HCT116 (cell line): ENCODE measurements at regions not wholly inside any gene's neighbourhood (a gene's known extent, or its start where the extent isn't known, plus 50 kb on each side); places are given as distances from the start of the nearest gene placed in this dataset.

Experiments
- ATAC-seq: fragments of 200-7000 bp; cut with Tn5 transposase; 2 replicates; pipeline ENCODE4 v1.9.1; 2020; ENCODE audit warnings: mild to moderate bottlenecking, moderate library complexity
- BruUV-seq: library from RNA; stranded (reverse); fragments of 400-500 nt; replicated peaks from 2 replicates; lab custom pipeline; 2021; lab: Mats Ljungman, UMichigan
- CTCF ChIA-PET: fragments of 300-600 bp; sonication (Branson Sonifier 250); formaldehyde crosslinking; loops from one replicate; lab custom pipeline; 2021; ENCODE audit warnings: antibody characterized with exemption; lab: Charles Lee
- POLR2A ChIA-PET: fragments of 300-600, 350-600 bp; sonication (Branson Sonifier 250); formaldehyde crosslinking; loops from one replicate; lab custom pipeline; 2021; ENCODE audit warnings: antibody characterized with exemption; lab: Charles Lee
- RAD21 ChIA-PET, 2 experiments: fragments of 300-600 bp; sonication (Branson Sonifier 250); formaldehyde crosslinking; loops; one replicate each; lab custom pipeline; 2023; ENCODE audit warnings: low total read pairs in 2 of 2; ENCODE audit not compliant: uncharacterized antibody in 2 of 2, unreplicated experiment in 2 of 2, low non-redundant PET in 1 of 2; lab: Charles Lee
- DNase-seq: peaks from one replicate; pipeline ENCODE4 v3.0.0-alpha.2; 2010; ENCODE audit warnings: low read depth, low spot score
- H2AFZ ChIP-seq: fragments of 200-600 bp; shearing (Covaris generic), sonication (generic); 2 replicates; pipeline ENCODE4 v1.6.1; 2017; ENCODE audit warnings: low read depth, mixed run types, mixed read lengths, antibody characterized with exemption, low read length; ENCODE audit not compliant: poor library complexity, severe bottlenecking
- H3K27ac ChIP-seq: 2 replicates; pipeline ENCODE4 v1.5.1; 2012; ENCODE audit warnings: low read depth, low read length
- H3K27me3 ChIP-seq: fragments of 200-600 bp; sonication (generic); 2 replicates; pipeline ENCODE4 v1.6.1; 2016; ENCODE audit warnings: mixed run types, low read length, mixed read lengths; ENCODE audit not compliant: insufficient read depth
- H3K36me3 ChIP-seq, 2 experiments: fragments of 200-500 bp in 1 of 2; fragments of 200-600 bp in 1 of 2; sonication (Bioruptor generic) in 1 of 2; sonication (generic) in 1 of 2; 2 replicates each; pipeline versions ENCODE4 v1.5.1 to v1.6.1; 2014 to 2016; ENCODE audit warnings: low read length in 2 of 2, inconsistent platforms in 1 of 2, mixed read lengths in 1 of 2, mixed run types in 1 of 2; ENCODE audit not compliant: insufficient read depth in 2 of 2, control insufficient read depth in 1 of 2
- H3K4me1 ChIP-seq, 2 experiments: fragments of 200-600 bp in 1 of 2; sonication (generic) in 1 of 2; 2 replicates each; pipeline versions ENCODE4 v1.5.1 to v1.6.1; 2012 to 2017; ENCODE audit warnings: low read length in 2 of 2, inconsistent platforms in 1 of 2, mild to moderate bottlenecking in 1 of 2, mixed read lengths in 1 of 2, mixed run types in 1 of 2, moderate library complexity in 1 of 2; ENCODE audit not compliant: insufficient read depth in 2 of 2, control insufficient read depth in 1 of 2
- H3K4me2 ChIP-seq: fragments of 200-600 bp; sonication (generic); 2 replicates; pipeline ENCODE4 v1.6.1; 2017; ENCODE audit warnings: mixed run types, low read length, mixed read lengths
- H3K4me3 ChIP-seq, 2 experiments: fragments of 200-600 bp in 1 of 2; sonication (generic) in 1 of 2; replicated peaks in 1 of 2; 2 replicates each; pipeline ENCODE4 v1.5.1; 2011 to 2016; ENCODE audit warnings: low read length in 2 of 2, control low read depth in 1 of 2, low read depth in 1 of 2, mild to moderate bottlenecking in 1 of 2, mixed read lengths in 1 of 2, mixed run types in 1 of 2
- H3K79me2 ChIP-seq: fragments of 200-600 bp; sonication (generic); 2 replicates; pipeline ENCODE4 v1.6.1; 2017; ENCODE audit warnings: mild to moderate bottlenecking, mixed run types, low read length, moderate library complexity, mixed read lengths; ENCODE audit not compliant: insufficient read depth
- H3K9ac ChIP-seq: fragments of 200-600 bp; sonication (generic); 2 replicates; pipeline ENCODE4 v1.6.1; 2016; ENCODE audit warnings: low read length, mixed read lengths
- H3K9me2 ChIP-seq: fragments of 200-600 bp; sonication (generic), shearing (Covaris generic); 2 replicates; pipeline ENCODE4 v1.6.1; 2017; ENCODE audit warnings: mixed run types, mild to moderate bottlenecking, moderate library complexity; ENCODE audit not compliant: insufficient read depth
- H3K9me3 ChIP-seq, 2 experiments: fragments of 200-500 bp in 1 of 2; fragments of 200-600 bp in 1 of 2; sonication (Bioruptor generic) in 1 of 2; sonication (generic) in 1 of 2; 2 replicates each; pipeline ENCODE4 v1.6.1; 2014 to 2017; ENCODE audit warnings: low read length in 2 of 2, mixed read lengths in 2 of 2, inconsistent platforms in 1 of 2, low read depth in 1 of 2, mild to moderate bottlenecking in 1 of 2, mixed run types in 1 of 2, moderate library complexity in 1 of 2; ENCODE audit not compliant: control insufficient read depth in 1 of 2, insufficient read depth in 1 of 2
- H4K20me1 ChIP-seq: fragments of 200-600 bp; sonication (generic), shearing (Covaris generic); 2 replicates; pipeline ENCODE4 v1.6.1; 2017; ENCODE audit warnings: mixed run types, mild to moderate bottlenecking, moderate library complexity; ENCODE audit not compliant: insufficient read depth
- JUND ChIP-seq: IDR thresholded peaks from 2 replicates; pipeline ENCODE4 v1.6.1; 2012
- POLR2AphosphoS5 ChIP-seq: IDR thresholded peaks from 2 replicates; pipeline ENCODE4 v1.6.1; 2011; ENCODE audit warnings: mild to moderate bottlenecking, low read depth, low read length, moderate library complexity
- RAD21 ChIP-seq: IDR thresholded peaks from 2 replicates; pipeline ENCODE4 v1.6.1; 2012; ENCODE audit warnings: low read depth, mild to moderate bottlenecking
- TCF7L2 ChIP-seq: IDR thresholded peaks from 2 replicates; pipeline ENCODE4 v1.7.0; 2011; ENCODE audit warnings: borderline replicate concordance, inconsistent platforms; ENCODE audit not compliant: insufficient read depth, insufficient read length; ENCODE audit errors: extremely low read depth
- ZBTB33 ChIP-seq: IDR thresholded peaks from 2 replicates; pipeline ENCODE4 v1.6.1; 2011; ENCODE audit warnings: mild to moderate bottlenecking, low read length, moderate library complexity; ENCODE audit not compliant: insufficient replicate concordance; ENCODE audit errors: extremely low read depth
- intact Hi-C: fragments of 100-400 bp; cut with micrococcal nuclease; formaldehyde crosslinking; loops from 2 replicates; pipeline ENCODE4 v1.10.0; 2022

- ChIA-PET CTCF (no interaction called here), RAD21 (no interaction called here)
- Histone ChIP-seq H3K79me2 (no peaks in the 10 kb centered on the region), H3K4me3 (no peak overlapping the region), H3K4me1 (no peaks in the 10 kb centered on the region), H3K27ac (no peak overlapping the region)
- ATAC-seq, result no peak
- DNase-seq, result no peak
- no peak for TF ChIP-seq POLR2AphosphoS5
- TF ChIP-seq ZBTB33, result no peak
- TF ChIP-seq RAD21, result no peak
- TF ChIP-seq TCF7L2, result no peak
- TF ChIP-seq JUND, result no peak
- TF ChIP-seq, all 23 proteins: peak for 0
- Histone ChIP-seq H3K36me3 (no peaks in the 10 kb centered on the region), H3K4me2 (no peak overlapping the region), H3K9me2 (no peaks in the 10 kb centered on the region), H3K9ac (no peak overlapping the region), H4K20me1 (no peaks in the 10 kb centered on the region), H2AFZ (no peak overlapping the region), H3K27me3 (peaks cover 9% of the 10 kb centered on the region; the same call in 1 of the 2 replicates), H3K9me3 (no peaks in the 10 kb centered on the region)
- POLR2A ChIA-PET, result no interaction called here
- no TSS peak for BruUV-seq
- intact Hi-C loops, result no loop called here
Measured at GRCh38 chr5:56581426-56581825, 233.9 kb upstream of the MAP3K1 start.

DNA sequence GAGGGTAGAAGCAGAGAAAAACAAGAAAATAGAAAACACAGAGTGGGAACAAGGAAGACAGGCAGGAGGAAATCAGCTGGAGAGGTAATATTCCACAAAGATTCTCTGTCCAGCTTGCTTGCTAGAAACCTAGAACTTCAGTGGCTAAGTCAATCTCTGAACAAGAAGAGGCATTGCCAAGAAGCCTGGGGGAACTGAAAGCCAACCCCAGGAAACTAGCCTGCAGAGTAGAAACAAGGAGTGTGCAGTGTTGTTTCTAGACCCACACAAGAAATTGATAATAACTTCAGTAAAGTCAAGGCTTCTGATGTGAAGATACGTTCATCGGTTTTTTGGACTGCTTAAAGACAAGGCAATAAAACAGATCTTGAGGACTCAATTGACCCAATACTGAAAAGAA is 234.5 kb upstream of the MAP3K1 start:
- POLR2A ChIA-PET, result no interaction called here
- CTCF ChIA-PET, result no interaction called here
- no TSS peak for BruUV-seq
- Histone ChIP-seq H3K4me2 (no peak overlapping the region), H3K36me3 (no peaks in the 10 kb centered on the region), H3K9ac (no peak overlapping the region), H3K27me3 (peaks cover 9% of the 10 kb centered on the region; the same call in 1 of the 2 replicates), H3K4me3 (no peak overlapping the region), H3K79me2 (no peaks in the 10 kb centered on the region), H3K9me3 (no peaks in the 10 kb centered on the region), H4K20me1 (no peaks in the 10 kb centered on the region), H2AFZ (no peak overlapping the region), H3K27ac (no peak overlapping the region), H3K9me2 (no peaks in the 10 kb centered on the region), H3K4me1 (no peaks in the 10 kb centered on the region)
- TF ChIP-seq POLR2AphosphoS5, result no peak
- intact Hi-C loops, result no loop called here
- RAD21 ChIA-PET, result no interaction called here
- ATAC-seq (no peak), DNase-seq (no peak)
